ENCODE measurements at regions not wholly inside any gene's neighbourhood (a gene's known extent, or its start where the extent isn't known, plus 50 kb on each side); places are given as distances from the start of the nearest gene placed in this dataset.

DNA sequence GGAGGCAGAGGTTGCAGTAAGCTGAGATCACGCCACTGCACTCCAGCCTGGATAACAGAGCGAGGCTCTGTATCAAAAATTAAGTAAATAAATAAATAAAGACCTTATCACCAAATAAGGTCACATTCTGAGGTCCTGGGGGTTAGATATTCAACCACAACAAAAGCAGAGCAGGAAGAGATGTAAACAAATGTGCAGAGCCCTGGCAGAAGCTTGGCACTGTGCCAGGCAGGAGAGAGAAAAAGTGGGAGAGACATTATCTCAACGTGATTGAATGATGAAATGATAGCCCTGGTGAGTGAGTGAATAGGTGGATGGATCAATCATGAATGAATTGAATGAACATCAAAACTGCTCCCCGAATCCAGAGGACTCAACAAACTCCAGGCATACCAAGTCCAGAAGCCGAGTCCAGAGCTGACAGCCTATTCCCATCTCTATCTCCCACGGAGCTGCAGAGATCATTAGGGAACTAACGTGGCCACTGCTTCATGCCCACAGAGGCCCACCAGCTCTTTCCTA, 150.7 kb downstream of the TOMM20 start:
- Mint-ChIP-seq H3K9me3 (no peaks in the 10 kb centered on the region), H3K4me3 (peak overlapping the region in 6 of 7 donors; percentile 48 to 88 (median 76)), H3K27ac (peak overlapping the region; percentile 89 to 99 (median 94)), H3K4me1 (peaks cover 40 to 67% (median 51%) of the 10 kb centered on the region in 3 donors), H3K36me3 (no peaks in the 10 kb centered on the region), H3K27me3 (no peaks in the 10 kb centered on the region)
- DNase-seq = peak in 1 of 5 donors; percentile 28
- POLR2A ChIA-PET = interaction anchor here (1.5 to 3.2 kb wide), 3 partner anchors 15 to 369 kb away, joined by 4 to 14 read pairs (median 5); partner anchors contain the start of gene IRF2BP2
- CTCF ChIA-PET = interaction anchor here (0.9 to 3.1 kb wide), 7 partner anchors 8 to 367 kb away, joined by 3 to 12 read pairs (median 5); no protein-coding TSS in a partner anchor
- no peaks in the 10 kb centered on the region for H3K9me3 ChIP-seq (ENCODE audit: low read length)
- peak overlapping the region; percentile 36 for H3K4me3 ChIP-seq (ENCODE audit: low read length)
- peaks cover 38% of the 10 kb centered on the region for H3K4me1 ChIP-seq (ENCODE audit: insufficient read depth, low read length)
- H3K27me3 ChIP-seq (ENCODE audit: insufficient read depth, low read length, poor library complexity, severe bottlenecking) = no peaks in the 10 kb centered on the region
- H3K27ac ChIP-seq (ENCODE audit: low read depth, low read length) = peak overlapping the region; percentile 57
- no peaks in the 10 kb centered on the region for H3K36me3 ChIP-seq (ENCODE audit: insufficient read depth, low read length)

DNA sequence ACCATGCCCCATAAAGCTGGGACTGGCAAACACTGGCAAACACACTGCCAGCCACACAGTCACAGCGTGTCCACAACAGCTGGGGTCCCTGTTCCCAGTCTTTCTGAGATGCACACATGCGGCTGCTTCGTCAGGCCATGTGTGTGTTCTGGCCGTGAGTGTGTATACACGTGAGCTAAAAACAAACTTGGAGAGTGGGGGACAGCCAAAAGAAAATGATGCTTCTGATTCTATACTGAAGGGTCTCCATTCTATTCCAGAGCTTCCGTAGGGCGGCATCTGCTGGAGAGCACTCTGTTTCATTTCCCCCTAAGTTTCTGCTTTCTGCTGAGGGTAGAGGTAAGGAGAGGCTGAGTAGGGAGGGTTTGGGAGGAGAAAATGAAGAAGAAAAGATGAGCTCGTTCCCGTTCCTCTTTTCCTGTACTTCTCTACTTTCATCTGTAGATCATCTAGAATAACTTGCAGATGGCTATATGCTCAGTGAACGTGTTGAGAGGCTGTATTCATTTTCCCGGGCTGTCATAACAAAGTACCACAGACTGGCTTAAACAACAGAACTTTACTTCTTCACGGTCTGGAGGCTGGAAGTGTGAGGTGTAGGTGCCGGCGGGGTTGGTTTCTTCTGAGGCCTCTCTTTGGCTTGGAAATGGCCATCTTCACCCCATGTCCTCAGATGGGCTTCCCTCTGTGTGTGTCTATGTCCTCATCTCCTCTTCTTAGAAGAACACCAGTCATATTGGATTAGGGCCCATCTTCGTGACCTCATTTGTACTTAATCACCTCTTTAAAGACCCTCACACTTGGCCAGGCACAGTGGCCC, 151.6 kb downstream of the TOMM20 start:
- DNase-seq = no peak
- Histone ChIP-seq H3K4me1 (ENCODE audit: insufficient read depth, low read length) (peaks cover 47% of the 10 kb centered on the region), H3K9me3 (ENCODE audit: low read length) (no peaks in the 10 kb centered on the region), H3K27ac (ENCODE audit: low read depth, low read length) (peak overlapping the region; percentile 28), H3K36me3 (ENCODE audit: insufficient read depth, low read length) (no peaks in the 10 kb centered on the region), H3K27me3 (ENCODE audit: insufficient read depth, low read length, poor library complexity, severe bottlenecking) (no peaks in the 10 kb centered on the region), H3K4me3 (ENCODE audit: low read length) (no peak overlapping the region)
- Mint-ChIP-seq H3K9me3 (no peaks in the 10 kb centered on the region), H3K4me1 (peaks cover 45 to 75% (median 58%) of the 10 kb centered on the region in 3 donors), H3K4me3 (no peak overlapping the region), H3K27ac (peak overlapping the region in 7 of 8 donors; percentile 29 to 94 (median 63)), H3K27me3 (no peaks in the 10 kb centered on the region), H3K36me3 (no peaks in the 10 kb centered on the region)
- ChIA-PET CTCF (interaction anchor here (1.0 to 1.9 kb wide), 4 partner anchors 12 to 366 kb away, joined by 3 to 6 read pairs (median 4); no protein-coding TSS in a partner anchor), POLR2A (interaction anchor here (0.5 to 1.6 kb wide), 2 partner anchors 365 to 376 kb away, joined by 3 to 4 read pairs; no protein-coding TSS in a partner anchor)

DNA sequence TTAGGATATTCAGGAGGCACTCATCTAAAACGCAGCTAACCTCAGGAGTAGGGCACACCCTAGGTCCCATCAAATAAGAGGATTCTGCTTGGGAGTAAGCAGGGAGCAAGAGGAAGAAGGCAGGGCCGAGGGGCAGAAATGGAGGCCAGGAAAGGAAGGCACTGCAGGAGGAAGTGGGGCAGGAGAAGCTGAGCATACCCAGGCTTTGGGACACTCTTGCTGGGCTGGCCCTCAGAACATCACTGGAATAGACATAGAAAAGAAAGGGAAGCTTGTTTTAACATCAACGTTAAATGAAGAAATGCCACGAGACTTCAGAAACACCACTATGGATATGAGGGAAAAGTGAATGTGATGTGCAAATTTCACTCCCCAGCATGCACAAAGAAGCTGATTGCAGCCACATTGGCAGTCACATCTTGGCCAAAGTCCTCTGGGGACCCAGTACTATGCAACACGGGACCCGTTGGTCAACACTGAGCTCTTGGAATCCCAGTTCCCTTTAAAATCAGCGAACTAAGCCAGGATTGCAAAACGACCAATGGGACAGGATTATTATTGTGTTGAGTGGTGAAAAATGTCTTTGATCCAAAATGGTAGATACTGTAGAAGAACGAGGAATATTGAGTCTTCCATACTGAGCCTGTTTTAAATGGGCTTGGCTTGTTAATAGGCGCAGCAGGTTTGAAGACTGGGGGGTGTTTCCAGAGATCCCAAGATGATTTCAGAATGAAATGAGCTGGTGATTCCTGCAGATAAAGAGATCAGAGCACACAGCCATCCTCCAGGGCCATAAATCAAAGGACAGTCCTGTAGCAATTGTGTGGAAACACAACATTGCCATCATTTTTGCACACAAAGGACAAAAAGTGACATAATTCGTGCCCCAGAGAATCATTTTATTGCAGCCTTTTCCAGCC, 152.4 kb downstream of the TOMM20 start:
- Histone ChIP-seq H3K4me1 (ENCODE audit: insufficient read depth, low read length) (peaks cover 55% of the 10 kb centered on the region), H3K36me3 (ENCODE audit: insufficient read depth, low read length) (no peaks in the 10 kb centered on the region), H3K9me3 (ENCODE audit: low read length) (no peaks in the 10 kb centered on the region), H3K4me3 (ENCODE audit: low read length) (no peak overlapping the region), H3K27ac (ENCODE audit: low read depth, low read length) (peak overlapping the region; percentile 82), H3K27me3 (ENCODE audit: insufficient read depth, low read length, poor library complexity, severe bottlenecking) (no peaks in the 10 kb centered on the region)
- Mint-ChIP-seq H3K4me3 (no peak overlapping the region), H3K27me3 (no peaks in the 10 kb centered on the region), H3K9me3 (no peaks in the 10 kb centered on the region), H3K27ac (peak overlapping the region in 1 of 8 donors; percentile 93), H3K4me1 (peaks cover 51 to 78% (median 61%) of the 10 kb centered on the region in 3 donors), H3K36me3 (no peaks in the 10 kb centered on the region)
- POLR2A ChIA-PET = interaction anchor here (0.5 to 1.6 kb wide), 3 partner anchors 252 to 375 kb away, joined by 3 to 4 read pairs (median 4); no protein-coding TSS in a partner anchor
- no peak for DNase-seq
- CTCF ChIA-PET = interaction anchor here (1.2 to 1.4 kb wide), 2 partner anchors 32 to 365 kb away, joined by 3 to 5 read pairs; no protein-coding TSS in a partner anchor

DNA sequence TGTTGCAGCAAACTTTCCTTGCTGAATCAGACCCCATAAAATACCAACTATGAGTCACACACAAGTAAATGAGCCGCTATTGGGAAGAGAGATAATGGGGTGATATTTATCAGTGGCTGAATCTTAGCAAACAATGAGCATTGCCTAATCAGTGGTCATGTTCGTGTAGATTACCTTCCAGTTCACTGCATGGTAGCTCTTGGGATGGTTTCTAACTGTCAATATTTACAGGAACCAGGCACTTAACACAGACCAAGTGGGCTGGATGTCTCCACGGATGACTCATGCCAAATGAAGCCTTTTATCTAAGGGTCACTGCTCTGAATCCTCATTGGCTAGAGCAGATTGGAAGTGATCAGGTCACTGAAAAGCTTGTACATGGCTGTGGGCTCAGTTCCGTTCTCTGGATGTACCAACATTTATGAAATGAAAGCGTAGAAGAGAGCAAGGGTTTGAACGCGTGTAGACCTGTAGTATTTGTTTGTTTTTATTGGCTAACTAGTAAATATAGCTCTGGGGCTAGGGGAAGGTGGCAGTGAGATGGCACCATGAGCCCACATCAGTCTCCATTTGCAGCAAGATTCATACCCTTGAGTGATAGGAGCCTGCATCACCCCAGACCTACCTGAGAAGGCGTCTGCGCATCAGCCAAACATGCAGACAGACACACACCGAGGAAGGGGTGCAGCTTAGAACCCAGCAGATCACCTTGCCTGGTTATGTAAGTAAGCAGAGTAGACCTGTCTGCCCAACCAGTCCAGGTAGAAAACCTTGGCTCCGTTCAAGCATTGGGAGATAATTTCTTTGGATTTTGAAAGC, 153.3 kb downstream of the TOMM20 start:
- Histone ChIP-seq H3K4me3 (ENCODE audit: low read length) (no peak overlapping the region), H3K4me1 (ENCODE audit: insufficient read depth, low read length) (peaks cover 55% of the 10 kb centered on the region), H3K36me3 (ENCODE audit: insufficient read depth, low read length) (no peaks in the 10 kb centered on the region), H3K9me3 (ENCODE audit: low read length) (no peaks in the 10 kb centered on the region), H3K27me3 (ENCODE audit: insufficient read depth, low read length, poor library complexity, severe bottlenecking) (no peaks in the 10 kb centered on the region), H3K27ac (ENCODE audit: low read depth, low read length) (peak overlapping the region; percentile 82)
- Mint-ChIP-seq H3K36me3 (no peaks in the 10 kb centered on the region), H3K27ac (peak overlapping the region in 3 of 8 donors; percentile 13 to 93 (median 20)), H3K27me3 (no peaks in the 10 kb centered on the region), H3K4me3 (no peak overlapping the region), H3K4me1 (peaks cover 51 to 78% (median 61%) of the 10 kb centered on the region in 3 donors), H3K9me3 (no peaks in the 10 kb centered on the region)
- no peak for DNase-seq
- CTCF ChIA-PET = interaction anchor here (1.2 kb wide), 1 partner anchor 42 kb away, joined by 3 read pairs; no protein-coding TSS in a partner anchor
- POLR2A ChIA-PET = interaction anchor here (0.7 to 1.6 kb wide), 3 partner anchors 37 to 363 kb away, joined by 3 to 4 read pairs (median 4); no protein-coding TSS in a partner anchor

DNA sequence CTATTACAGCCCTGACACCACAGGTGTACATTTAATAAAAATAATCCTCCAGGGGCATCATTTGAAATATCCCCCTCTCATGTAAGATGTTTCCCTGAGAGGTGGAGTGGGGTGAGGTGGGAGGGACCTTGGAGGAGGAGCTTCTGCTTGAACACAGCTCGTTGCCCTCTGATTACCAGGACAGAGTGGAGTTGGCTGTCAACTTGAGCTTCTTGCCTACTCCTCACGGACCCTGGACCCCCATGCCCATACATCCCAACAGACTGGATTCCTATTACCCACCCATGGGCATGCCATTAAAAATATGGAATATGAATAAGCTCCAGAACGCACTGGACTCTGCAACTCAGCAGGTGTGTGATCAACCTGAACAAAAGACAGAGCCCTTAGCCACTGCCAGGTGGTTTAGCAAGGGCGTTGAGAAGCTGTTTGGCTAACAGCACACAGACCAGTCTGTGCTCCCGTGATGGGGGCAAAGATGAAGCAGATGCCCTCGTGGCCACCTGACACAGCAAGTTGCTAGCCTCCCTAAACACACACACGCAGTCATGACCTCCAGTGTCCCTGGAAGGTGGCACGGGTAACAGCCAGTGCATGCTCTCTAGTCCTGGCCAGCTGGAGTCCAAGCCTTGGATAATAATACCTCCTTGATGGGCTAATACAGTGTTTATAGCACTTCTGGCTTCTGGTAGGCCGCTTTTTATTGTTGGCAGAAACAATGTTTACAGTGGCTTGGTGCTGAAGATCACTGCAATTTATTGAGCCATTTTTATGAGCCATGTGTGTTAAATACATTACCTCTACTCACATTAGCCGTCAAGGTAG, 155.0 kb downstream of the TOMM20 start:
- no peaks in the 10 kb centered on the region for H3K9me3 Mint-ChIP-seq
- peak overlapping the region; percentile 64 for H3K27ac ChIP-seq (ENCODE audit: low read depth, low read length)
- no peak overlapping the region for H3K4me3 ChIP-seq (ENCODE audit: low read length)
- peaks cover 42% of the 10 kb centered on the region for H3K4me1 ChIP-seq (ENCODE audit: insufficient read depth, low read length)
- H3K27ac Mint-ChIP-seq = peak overlapping the region in 4 of 8 donors; percentile 28 to 66 (median 42)
- peaks cover 34 to 73% (median 55%) of the 10 kb centered on the region in 3 donors for H3K4me1 Mint-ChIP-seq
- ChIA-PET POLR2A (no interaction called here), CTCF (interaction anchor here (1.0 to 1.2 kb wide), 2 partner anchors 11 to 44 kb away, joined by 3 read pairs; no protein-coding TSS in a partner anchor)
- no peaks in the 10 kb centered on the region for H3K9me3 ChIP-seq (ENCODE audit: low read length)
- no peaks in the 10 kb centered on the region for H3K36me3 ChIP-seq (ENCODE audit: insufficient read depth, low read length)
- H3K4me3 Mint-ChIP-seq = no peak overlapping the region
- H3K27me3 Mint-ChIP-seq = peaks cover 0 to 2% of the 10 kb centered on the region in 2 donors
- no peaks in the 10 kb centered on the region for H3K36me3 Mint-ChIP-seq
- H3K27me3 ChIP-seq (ENCODE audit: insufficient read depth, low read length, poor library complexity, severe bottlenecking) = no peaks in the 10 kb centered on the region
- no peak for DNase-seq

DNA sequence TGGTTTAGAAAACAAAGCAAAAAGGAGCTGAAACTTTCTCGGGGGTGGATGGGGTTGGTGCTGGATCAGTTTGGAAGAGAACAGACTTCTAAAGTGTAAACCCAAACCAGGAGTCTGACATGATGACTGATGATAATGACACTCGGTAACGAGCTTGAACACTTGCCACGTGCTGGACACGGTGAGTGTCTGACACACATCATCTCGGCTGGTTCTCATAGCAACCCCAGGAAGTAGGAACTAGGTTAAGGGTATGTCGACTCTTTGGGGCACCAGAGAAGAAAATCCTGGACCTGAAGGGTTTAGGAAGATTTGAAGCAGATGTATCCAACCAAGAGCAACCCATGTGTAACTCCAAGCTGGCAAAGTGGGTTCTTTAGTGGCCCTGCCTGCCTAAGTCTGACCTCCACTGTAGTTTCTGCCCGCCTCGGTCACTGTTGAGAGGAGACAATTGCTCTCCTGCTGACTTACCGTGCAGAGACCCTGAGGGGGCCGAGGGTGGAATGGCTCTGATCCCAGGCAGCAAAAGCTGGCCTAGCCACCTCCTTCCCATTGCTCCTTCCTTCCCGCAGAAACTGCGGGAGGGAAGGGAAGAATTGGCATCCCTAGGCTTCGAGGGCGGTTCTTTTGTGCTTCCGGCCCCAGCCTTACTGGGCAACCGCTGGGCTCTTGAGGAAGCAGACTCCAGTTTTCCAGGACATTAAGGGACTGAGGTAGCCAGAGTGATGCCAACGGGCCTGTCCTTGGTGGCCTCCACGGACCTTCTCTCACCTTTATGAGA, 156.0 kb downstream of the TOMM20 start:
- DNase-seq = peak in 3 of 5 donors; percentile 10 to 74 (median 41)
- Histone ChIP-seq H3K9me3 (ENCODE audit: low read length) (no peaks in the 10 kb centered on the region), H3K36me3 (ENCODE audit: insufficient read depth, low read length) (no peaks in the 10 kb centered on the region), H3K4me3 (ENCODE audit: low read length) (no peak overlapping the region), H3K27ac (ENCODE audit: low read depth, low read length) (no peak overlapping the region), H3K27me3 (ENCODE audit: insufficient read depth, low read length, poor library complexity, severe bottlenecking) (no peaks in the 10 kb centered on the region), H3K4me1 (ENCODE audit: insufficient read depth, low read length) (peaks cover 31% of the 10 kb centered on the region)
- H3K4me3 Mint-ChIP-seq = peak overlapping the region in 6 of 7 donors; percentile 15 to 78 (median 37)
- peaks cover 0 to 2% of the 10 kb centered on the region in 2 donors for H3K27me3 Mint-ChIP-seq
- H3K36me3 Mint-ChIP-seq = no peaks in the 10 kb centered on the region
- peaks cover 24 to 65% (median 47%) of the 10 kb centered on the region in 3 donors for H3K4me1 Mint-ChIP-seq
- peak overlapping the region; percentile 32 to 91 (median 68) for H3K27ac Mint-ChIP-seq
- CTCF ChIA-PET = interaction anchor here (1.0 kb wide), 1 partner anchor 10 kb away, joined by 3 read pairs; no protein-coding TSS in a partner anchor
- no peaks in the 10 kb centered on the region for H3K9me3 Mint-ChIP-seq
- POLR2A ChIA-PET = interaction anchor here (1.1 to 1.6 kb wide), 2 partner anchors 10 to 20 kb away, joined by 4 to 6 read pairs; no protein-coding TSS in a partner anchor

Data from CD8-positive, alpha-beta memory T cell (primary cell).